CD4-positive, alpha-beta T cell treated with Interleukin-17A for 4 hours (primary cell): ENCODE measurements at regions not wholly inside any gene's neighbourhood (a gene's known extent, or its start where the extent isn't known, plus 50 kb on each side); places are given as distances from the start of the nearest gene placed in this dataset.
A peak's percentile ranks its signal among the peaks of the same experiment; 100 is the strongest.

ENCODE experiments used
- DNase-seq: peaks from one replicate; pipeline ENCODE4 v3.0.0-alpha.2; 2020; ENCODE audit warnings: mixed read lengths

- no peak for DNase-seq
Measured at GRCh38 chr1:222358100-222358499, 189.8 kb downstream of the HHIPL2 start.

GRCh38 chr1:222357252-222357651, 190.7 kb downstream of the HHIPL2 start:
- no peak for DNase-seq

- no peak for DNase-seq
Measured at GRCh38 chr1:222347627-222348026, 200.3 kb downstream of the HHIPL2 start.

GRCh38 chr1:222346955-222347354, 200.9 kb downstream of the HHIPL2 start:
- no peak for DNase-seq

- no peak for DNase-seq
Measured at GRCh38 chr1:222339376-222339947, 208.4 kb downstream of the HHIPL2 start.

- DNase-seq = no peak
Measured at GRCh38 chr1:222335586-222335985, 212.3 kb downstream of the HHIPL2 start.

GRCh38 chr1:222334026-222334680, 213.8 kb downstream of the HHIPL2 start:
- no peak for DNase-seq

GRCh38 chr1:222331765-222332164, 216.1 kb downstream of the HHIPL2 start:
- DNase-seq = no peak

GRCh38 chr1:222331340-222331739, 216.6 kb downstream of the HHIPL2 start:
- no peak for DNase-seq

- DNase-seq = no peak
Measured at GRCh38 chr1:222329493-222330045, 218.3 kb downstream of the HHIPL2 start.

GRCh38 chr1:222326710-222327036, 221.2 kb downstream of the HHIPL2 start:
- no peak for DNase-seq

- DNase-seq = no peak
Measured at GRCh38 chr1:222326006-222326709, 221.7 kb downstream of the HHIPL2 start.

GRCh38 chr1:222325506-222325905, 222.4 kb downstream of the HHIPL2 start:
- no peak for DNase-seq

- DNase-seq = no peak
Measured at GRCh38 chr1:222314839-222315238, 233.1 kb downstream of the HHIPL2 start.

- peak; percentile 10 for DNase-seq
Measured at GRCh38 chr1:222310836-222311235, 237.1 kb downstream of the HHIPL2 start.

GRCh38 chr1:222307621-222308020, 240.3 kb downstream of the HHIPL2 start:
- no peak for DNase-seq

- no peak for DNase-seq
Measured at GRCh38 chr1:222306512-222306911, 241.4 kb downstream of the HHIPL2 start.

- DNase-seq = no peak
Measured at GRCh38 chr1:222306011-222306410, 241.9 kb downstream of the HHIPL2 start.

GRCh38 chr1:222301652-222302051, 246.3 kb downstream of the HHIPL2 start:
- DNase-seq = no peak

- no peak for DNase-seq
Measured at GRCh38 chr1:222299524-222299923, 248.4 kb downstream of the HHIPL2 start.

GRCh38 chr1:222290866-222291265, 257.0 kb downstream of the HHIPL2 start:
- DNase-seq = no peak

- no peak for DNase-seq
Measured at GRCh38 chr1:222288053-222288452, 259.9 kb downstream of the HHIPL2 start.

- no peak for DNase-seq
Measured at GRCh38 chr1:222286011-222286410, 261.9 kb downstream of the HHIPL2 start.

GRCh38 chr1:222285526-222285925, 262.4 kb downstream of the HHIPL2 start:
- DNase-seq = no peak
